GM19467 (cell line): ENCODE measurements at regions not wholly inside any gene's neighbourhood (a gene's known extent, or its start where the extent isn't known, plus 50 kb on each side); places are given as distances from the start of the nearest gene placed in this dataset.

Experiments
- ATAC-seq: cut with Tn5 transposase; IDR thresholded peaks from one replicate; pipeline ENCODE4 v1.9.1; 2021; ENCODE audit warnings: mild to moderate bottlenecking, moderate library complexity; ENCODE audit not compliant: unreplicated experiment

GRCh38 chr14:49527221-49527620 lies 59.0 kb downstream of the RPS29 start:
- ATAC-seq: no peak

- no peak for ATAC-seq
Measured at GRCh38 chr14:49526101-49526500, 60.1 kb downstream of the RPS29 start.

DNA sequence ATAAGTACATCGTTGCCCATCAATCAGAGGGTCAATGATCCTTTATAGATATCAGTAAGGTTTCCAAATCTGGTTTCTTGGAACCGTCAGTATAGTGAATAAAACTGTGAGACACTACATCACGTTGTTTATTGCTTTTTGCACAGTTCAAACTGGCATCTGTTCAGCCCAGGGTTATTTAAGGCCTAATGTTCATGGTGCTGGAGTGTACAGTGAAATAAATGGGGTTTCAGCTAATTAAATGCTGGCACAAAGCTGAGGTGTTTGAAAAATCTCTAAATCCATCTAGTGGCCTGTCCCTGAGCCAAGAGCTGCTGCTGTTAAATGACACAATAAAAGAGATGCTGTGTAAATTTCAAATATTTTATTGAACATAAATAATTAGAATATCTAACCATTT lies 69.9 kb downstream of the RPS29 start:
- no peak for ATAC-seq

DNA sequence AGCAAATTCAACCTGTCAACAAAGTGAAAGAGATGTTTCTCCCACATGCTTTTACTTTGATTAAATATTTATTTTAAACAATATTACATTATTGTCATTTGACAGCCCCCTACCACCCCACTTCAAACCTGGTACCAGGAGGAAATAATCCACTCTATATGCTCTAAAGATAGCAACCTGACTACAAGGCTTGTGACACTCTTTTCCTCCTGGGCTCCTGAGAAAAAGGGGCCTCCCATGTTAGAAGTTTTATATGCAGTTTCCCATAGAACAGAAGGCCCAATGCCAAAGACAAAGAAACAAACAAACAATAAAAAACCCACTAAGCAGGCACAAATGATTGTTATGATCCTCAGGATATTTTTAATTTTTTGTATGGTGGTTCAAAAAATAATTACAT lies 73.6 kb downstream of the RPS29 start:
- no peak for ATAC-seq

DNA sequence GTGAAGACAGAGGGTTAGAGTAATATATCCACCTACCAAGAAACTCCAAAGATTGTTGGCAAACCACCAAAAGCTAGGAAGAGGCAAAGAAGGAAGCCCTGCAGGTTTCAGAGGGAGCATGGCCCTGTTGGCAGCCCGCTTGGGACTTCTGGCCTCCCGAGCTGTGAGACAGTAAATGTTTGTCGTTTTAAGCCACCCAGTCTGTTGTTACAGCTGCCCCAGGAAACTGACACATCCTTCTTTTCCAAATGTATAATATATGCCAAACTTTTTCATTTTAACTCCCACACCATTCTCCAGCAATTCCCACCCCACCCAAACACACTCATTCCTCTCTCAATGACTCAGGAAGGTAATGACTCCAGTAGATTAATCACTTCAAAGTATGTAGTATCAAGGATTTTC lies 74.0 kb downstream of the RPS29 start:
- no peak for ATAC-seq

GRCh38 chr14:49508124-49508523 lies 78.1 kb downstream of the RPS29 start:
- ATAC-seq: no peak

- no peak for ATAC-seq
Measured at GRCh38 chr14:49506650-49507049, 79.5 kb downstream of the RPS29 start.

- no peak for ATAC-seq
Measured at GRCh38 chr14:49505041-49505766, 81.0 kb downstream of the RPS29 start.

- ATAC-seq: peak; percentile 75
Measured at GRCh38 chr14:49497725-49498348, 88.3 kb downstream of the RPS29 start.

DNA sequence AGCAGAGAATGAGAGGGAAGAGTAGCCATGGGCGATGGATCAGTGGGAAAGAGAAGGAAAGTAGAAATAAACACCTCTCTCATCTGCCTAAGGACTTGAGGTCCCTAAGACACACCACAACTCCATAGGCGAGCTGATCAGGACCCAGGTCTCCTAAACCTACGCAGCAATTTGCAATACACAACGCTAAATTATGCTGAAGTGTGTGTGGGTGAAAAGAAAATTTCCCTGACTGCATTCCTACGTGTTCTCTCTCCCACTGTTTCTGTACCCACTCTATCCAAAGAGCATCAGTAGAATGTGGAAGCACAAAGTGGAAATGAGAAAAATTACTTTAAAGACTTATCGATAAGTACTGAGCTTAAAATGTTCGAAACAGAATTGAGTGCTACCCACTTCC lies 88.9 kb downstream of the RPS29 start:
- no peak for ATAC-seq

GRCh38 chr14:49494836-49495235 lies 91.3 kb downstream of the RPS29 start:
- no peak for ATAC-seq

GRCh38 chr14:49493557-49493956 lies 92.6 kb downstream of the RPS29 start:
- no peak for ATAC-seq

GRCh38 chr14:49492151-49492550 lies 94.0 kb downstream of the RPS29 start:
- no peak for ATAC-seq

- no peak for ATAC-seq
Measured at GRCh38 chr14:49489341-49489740, 96.8 kb downstream of the RPS29 start.

GRCh38 chr14:49487238-49487637 lies 98.9 kb downstream of the RPS29 start:
- no peak for ATAC-seq

- ATAC-seq: no peak
Measured at GRCh38 chr14:49485290-49485689, 100.9 kb downstream of the RPS29 start.

- ATAC-seq: no peak
Measured at GRCh38 chr14:49484180-49484579, 102.0 kb downstream of the RPS29 start.

DNA sequence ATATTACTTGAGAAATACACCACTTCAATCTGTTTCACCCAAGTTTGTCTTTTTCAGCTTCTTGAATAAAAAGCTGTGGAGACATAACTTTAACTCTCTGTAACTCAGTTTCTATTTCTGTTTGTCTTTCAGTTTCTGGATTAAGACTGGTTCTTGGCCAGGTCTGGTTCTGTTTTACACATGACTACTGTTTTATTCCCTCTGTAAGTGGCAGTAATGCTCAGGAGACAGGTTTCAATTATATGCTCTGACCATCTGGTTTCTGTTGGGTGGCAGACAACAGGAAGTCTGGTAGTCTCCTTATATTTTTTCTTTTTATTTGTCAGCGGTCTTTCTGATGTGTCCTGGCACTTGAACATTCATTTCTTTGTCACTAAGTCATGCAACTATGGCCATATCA lies 102.9 kb downstream of the RPS29 start:
- ATAC-seq: peak; percentile 70

DNA sequence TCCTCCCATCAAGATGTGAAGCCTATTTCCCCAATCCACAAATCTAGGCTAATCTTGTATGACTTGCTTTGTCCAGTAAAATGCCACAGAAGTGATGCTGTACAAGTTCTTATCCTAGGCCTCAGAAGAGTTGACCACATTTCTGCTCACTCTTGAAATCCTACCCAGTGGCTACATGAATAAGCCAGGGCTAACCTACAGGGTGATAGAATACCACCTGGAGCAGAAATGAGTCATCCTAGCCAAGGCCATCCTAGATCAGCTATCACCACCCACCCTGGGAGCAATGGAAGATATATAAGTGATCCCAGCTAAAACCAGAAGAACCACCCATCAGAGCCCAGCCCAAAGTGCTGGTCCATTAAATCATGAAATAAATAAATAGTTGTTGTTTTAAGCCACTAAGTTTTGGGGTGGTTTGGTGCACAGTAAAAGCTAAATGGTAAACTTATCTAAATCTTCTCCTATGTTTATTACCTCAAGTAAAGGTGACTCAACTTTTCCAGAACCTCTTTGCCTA lies 105.1 kb downstream of the RPS29 start:
- no peak for ATAC-seq

DNA sequence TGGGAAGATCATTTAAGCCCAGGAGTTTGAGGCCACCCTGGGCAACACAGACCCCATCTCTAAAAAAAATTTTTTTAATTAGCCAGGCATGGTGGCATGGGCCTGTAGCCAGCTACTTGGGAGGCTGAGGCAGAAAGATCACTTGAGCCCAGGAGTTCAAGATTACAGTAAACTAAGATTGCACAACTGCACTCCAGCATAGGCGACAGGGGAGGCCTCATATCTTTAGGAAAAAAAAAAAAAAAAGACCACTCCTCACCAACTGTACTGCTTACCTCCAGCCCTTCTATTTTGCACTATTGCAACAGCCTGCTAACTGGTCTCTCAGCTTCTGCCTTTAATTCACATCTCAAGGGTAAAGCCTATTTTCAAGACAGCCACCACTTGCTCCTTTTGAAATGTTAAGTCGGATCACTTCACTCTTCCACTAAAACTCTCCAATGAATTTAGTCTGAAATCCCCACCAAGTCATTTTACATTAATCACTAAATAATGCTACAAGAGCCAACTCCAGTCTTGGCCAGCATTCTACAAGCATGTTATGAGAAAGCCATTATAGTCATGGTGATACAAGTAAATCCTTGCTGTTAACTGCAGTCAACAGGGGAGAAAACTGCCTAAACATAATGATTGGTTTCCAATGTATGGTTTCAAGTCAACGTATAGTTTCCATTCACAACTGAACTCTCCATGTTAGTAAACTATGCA lies 106.0 kb downstream of the RPS29 start:
- ATAC-seq: no peak

DNA sequence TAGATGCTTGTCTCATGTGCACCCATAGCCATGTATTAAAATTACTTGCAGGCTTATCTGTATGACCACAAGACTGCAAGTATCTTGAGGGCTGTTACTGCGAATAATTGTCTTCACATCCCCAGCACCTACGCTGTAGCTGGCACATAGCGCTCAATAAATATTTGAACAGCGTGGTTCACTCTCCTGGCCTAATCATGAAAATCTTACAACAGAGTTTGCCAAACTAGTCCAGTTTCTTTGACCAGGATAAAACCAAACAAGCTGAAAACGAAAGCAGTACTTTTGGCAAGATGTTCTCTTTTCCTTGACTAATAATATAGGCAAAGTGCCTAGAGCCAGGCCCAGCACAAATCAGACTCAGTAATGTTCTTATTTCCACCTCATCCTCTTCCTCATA lies 106.7 kb downstream of the RPS29 start:
- no peak for ATAC-seq

DNA sequence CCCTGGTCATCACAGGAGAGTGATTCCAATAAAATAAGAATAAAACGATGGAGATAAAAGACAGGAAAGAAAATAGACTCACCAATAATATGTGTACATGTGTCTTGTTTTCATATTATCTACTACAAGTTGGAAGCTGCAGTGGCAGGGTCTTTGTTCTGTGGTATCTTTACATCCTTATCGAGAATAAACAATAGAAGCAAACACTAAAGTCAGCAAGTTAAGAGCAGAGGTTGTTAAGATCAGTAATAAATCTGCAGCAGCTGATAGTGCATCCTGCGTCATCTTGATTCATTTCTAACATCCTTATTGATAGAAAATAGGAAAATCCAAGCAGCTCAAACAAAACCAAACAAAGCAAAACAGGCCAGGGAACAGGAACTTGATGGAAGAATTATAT lies 107.4 kb downstream of the RPS29 start:
- ATAC-seq: no peak
